Osteoblast (primary cell): ENCODE measurements at regions not wholly inside any gene's neighbourhood (a gene's known extent, or its start where the extent isn't known, plus 50 kb on each side); places are given as distances from the start of the nearest gene placed in this dataset.

Source experiments
- DNase-seq: peaks from one replicate; pipeline ENCODE4 v3.0.0; 2011; ENCODE audit warnings: low spot score, mixed read lengths; ENCODE audit not compliant: insufficient read length; ENCODE audit errors: missing footprints
- H2AFZ ChIP-seq: 2 replicates; pipeline ENCODE4 v1.6.0; 2011; ENCODE audit warnings: mild to moderate bottlenecking, low read length
- H3K27ac ChIP-seq: 2 replicates; pipeline ENCODE4 v1.5.1; 2011; ENCODE audit warnings: mild to moderate bottlenecking, low read depth, low read length, moderate library complexity
- H3K27me3 ChIP-seq: 2 replicates; pipeline ENCODE4 v1.6.0; 2012; ENCODE audit warnings: mild to moderate bottlenecking, control low read depth, inconsistent platforms, low read length, moderate library complexity; ENCODE audit not compliant: insufficient read depth
- H3K36me3 ChIP-seq: 2 replicates; pipeline ENCODE4 v1.5.1; 2011; ENCODE audit warnings: mild to moderate bottlenecking, low read length, control low read depth, moderate library complexity; ENCODE audit not compliant: insufficient read depth
- H3K4me1 ChIP-seq: 2 replicates; pipeline ENCODE4 v1.5.1; 2011; ENCODE audit warnings: mild to moderate bottlenecking, low read length, control low read depth, moderate library complexity; ENCODE audit not compliant: insufficient read depth
- H3K4me2 ChIP-seq: 2 replicates; pipeline ENCODE4 v1.6.0; 2011; ENCODE audit warnings: mild to moderate bottlenecking, low read length; ENCODE audit not compliant: insufficient read depth
- H3K4me3 ChIP-seq: fragments of 200-600 bp; sonication (generic); 3 replicates; pipeline ENCODE4 v1.5.1; 2012; ENCODE audit warnings: mild to moderate bottlenecking, low read length, inconsistent platforms; ENCODE audit not compliant: insufficient read depth
- H3K79me2 ChIP-seq: 2 replicates; pipeline ENCODE4 v1.6.0; 2012; ENCODE audit warnings: mild to moderate bottlenecking, low read length, control low read depth, inconsistent platforms; ENCODE audit not compliant: insufficient read depth
- H3K9me3 ChIP-seq: 2 replicates; pipeline ENCODE4 v1.5.1; 2011; ENCODE audit warnings: low read depth, low read length, control low read depth
- H4K20me1 ChIP-seq: 2 replicates; pipeline ENCODE4 v1.6.0; 2012; ENCODE audit warnings: mild to moderate bottlenecking, low read length, control low read depth; ENCODE audit not compliant: insufficient read depth
- CTCF ChIP-seq: IDR thresholded peaks from 2 replicates; pipeline ENCODE4 v1.5.1; 2011; ENCODE audit warnings: mild to moderate bottlenecking, low read depth, low read length, moderate library complexity; ENCODE audit errors: extremely low read depth

GRCh38 chr5:156019571-156020180 is 307.3 kb upstream of the SGCD start:
- Histone ChIP-seq H4K20me1 (no peaks in the 10 kb centered on the region), H3K4me1 (no peaks in the 10 kb centered on the region), H3K4me3 (no peak overlapping the region), H3K27ac (no peak overlapping the region), H3K4me2 (no peak overlapping the region), H3K27me3 (no peaks in the 10 kb centered on the region), H3K36me3 (no peaks in the 10 kb centered on the region), H3K79me2 (no peaks in the 10 kb centered on the region), H2AFZ (no peak overlapping the region), H3K9me3 (no peaks in the 10 kb centered on the region)
- no peak for DNase-seq
- TF ChIP-seq CTCF, result no peak

GRCh38 chr5:156020647-156021046 is 306.3 kb upstream of the SGCD start:
- H2AFZ ChIP-seq, result no peak overlapping the region
- H3K36me3 ChIP-seq, result no peaks in the 10 kb centered on the region
- TF ChIP-seq CTCF, result no peak
- no peaks in the 10 kb centered on the region for H4K20me1 ChIP-seq
- H3K79me2 ChIP-seq, result no peaks in the 10 kb centered on the region
- no peak overlapping the region for H3K27ac ChIP-seq
- H3K4me1 ChIP-seq, result no peaks in the 10 kb centered on the region
- H3K27me3 ChIP-seq, result no peaks in the 10 kb centered on the region
- no peak overlapping the region for H3K4me3 ChIP-seq
- no peak for DNase-seq
- no peaks in the 10 kb centered on the region for H3K9me3 ChIP-seq
- H3K4me2 ChIP-seq, result no peak overlapping the region

GRCh38 chr5:156021866-156022265 is 305.1 kb upstream of the SGCD start:
- no peak for DNase-seq
- Histone ChIP-seq H3K27ac (no peak overlapping the region), H2AFZ (no peak overlapping the region), H3K79me2 (no peaks in the 10 kb centered on the region), H3K4me3 (no peak overlapping the region), H3K4me1 (no peaks in the 10 kb centered on the region), H3K4me2 (no peak overlapping the region), H4K20me1 (no peaks in the 10 kb centered on the region), H3K9me3 (no peaks in the 10 kb centered on the region), H3K27me3 (no peaks in the 10 kb centered on the region), H3K36me3 (no peaks in the 10 kb centered on the region)
- TF ChIP-seq CTCF, result no peak

- DNase-seq, result no peak
- no peaks in the 10 kb centered on the region for H3K4me1 ChIP-seq
- no peak overlapping the region for H3K27ac ChIP-seq
- TF ChIP-seq CTCF, result no peak
- H3K36me3 ChIP-seq, result no peaks in the 10 kb centered on the region
- no peaks in the 10 kb centered on the region for H4K20me1 ChIP-seq
- H3K4me3 ChIP-seq, result no peak overlapping the region
- no peak overlapping the region for H3K4me2 ChIP-seq
- H3K27me3 ChIP-seq, result no peaks in the 10 kb centered on the region
- H3K79me2 ChIP-seq, result no peaks in the 10 kb centered on the region
- no peaks in the 10 kb centered on the region for H3K9me3 ChIP-seq
- no peak overlapping the region for H2AFZ ChIP-seq
Measured at GRCh38 chr5:156025656-156026055, 301.3 kb upstream of the SGCD start.
